Choroid plexus epithelial cell (primary cell): ENCODE measurements at regions not wholly inside any gene's neighbourhood (a gene's known extent, or its start where the extent isn't known, plus 50 kb on each side); places are given as distances from the start of the nearest gene placed in this dataset.

ENCODE experiments used
- DNase-seq: peaks from one replicate; pipeline ENCODE4 v3.0.0-alpha.2; 2010; ENCODE audit warnings: low read depth
- H3K4me3 ChIP-seq: 2 replicates; pipeline ENCODE4 v1.5.1; 2011; ENCODE audit warnings: low read depth, mild to moderate bottlenecking, control low read depth, low read length, moderate library complexity
- TF ChIP-seq, protein P1 (sequence below): conservative IDR thresholded peaks from 2 replicates; pipeline ENCODE4 v1.5.1; 2011; ENCODE audit warnings: low read depth, mild to moderate bottlenecking, control low read depth, inconsistent platforms, low read length, moderate library complexity

- no peak overlapping the region for H3K4me3 ChIP-seq
- TF ChIP-seq, protein P1, sequence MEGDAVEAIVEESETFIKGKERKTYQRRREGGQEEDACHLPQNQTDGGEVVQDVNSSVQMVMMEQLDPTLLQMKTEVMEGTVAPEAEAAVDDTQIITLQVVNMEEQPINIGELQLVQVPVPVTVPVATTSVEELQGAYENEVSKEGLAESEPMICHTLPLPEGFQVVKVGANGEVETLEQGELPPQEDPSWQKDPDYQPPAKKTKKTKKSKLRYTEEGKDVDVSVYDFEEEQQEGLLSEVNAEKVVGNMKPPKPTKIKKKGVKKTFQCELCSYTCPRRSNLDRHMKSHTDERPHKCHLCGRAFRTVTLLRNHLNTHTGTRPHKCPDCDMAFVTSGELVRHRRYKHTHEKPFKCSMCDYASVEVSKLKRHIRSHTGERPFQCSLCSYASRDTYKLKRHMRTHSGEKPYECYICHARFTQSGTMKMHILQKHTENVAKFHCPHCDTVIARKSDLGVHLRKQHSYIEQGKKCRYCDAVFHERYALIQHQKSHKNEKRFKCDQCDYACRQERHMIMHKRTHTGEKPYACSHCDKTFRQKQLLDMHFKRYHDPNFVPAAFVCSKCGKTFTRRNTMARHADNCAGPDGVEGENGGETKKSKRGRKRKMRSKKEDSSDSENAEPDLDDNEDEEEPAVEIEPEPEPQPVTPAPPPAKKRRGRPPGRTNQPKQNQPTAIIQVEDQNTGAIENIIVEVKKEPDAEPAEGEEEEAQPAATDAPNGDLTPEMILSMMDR = no peak
- DNase-seq = no peak
Measured at GRCh38 chr3:154782151-154782550, 298.0 kb upstream of the MME start.

DNA sequence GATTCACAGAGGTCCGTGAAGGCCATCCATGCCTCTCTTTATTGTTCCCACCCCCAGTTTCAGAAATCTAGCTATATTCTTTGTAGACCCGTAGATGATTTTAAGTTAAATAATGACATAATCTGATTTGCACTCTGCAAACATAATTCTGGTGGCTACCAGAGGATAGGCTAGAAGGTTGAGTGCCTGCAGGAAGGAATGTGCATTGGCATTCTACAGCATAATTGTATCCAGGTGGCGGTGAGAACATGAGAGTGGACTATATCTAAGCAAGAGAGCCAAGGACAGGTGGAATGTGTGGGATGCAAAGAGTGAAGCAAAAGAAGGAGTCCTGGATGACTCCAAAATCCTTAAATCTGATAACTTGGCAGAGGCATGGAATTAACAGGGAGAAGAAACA is 298.5 kb upstream of the MME start:
- H3K4me3 ChIP-seq = no peak overlapping the region
- no peak for DNase-seq
- TF ChIP-seq, protein P1 = peak; percentile 24

DNA sequence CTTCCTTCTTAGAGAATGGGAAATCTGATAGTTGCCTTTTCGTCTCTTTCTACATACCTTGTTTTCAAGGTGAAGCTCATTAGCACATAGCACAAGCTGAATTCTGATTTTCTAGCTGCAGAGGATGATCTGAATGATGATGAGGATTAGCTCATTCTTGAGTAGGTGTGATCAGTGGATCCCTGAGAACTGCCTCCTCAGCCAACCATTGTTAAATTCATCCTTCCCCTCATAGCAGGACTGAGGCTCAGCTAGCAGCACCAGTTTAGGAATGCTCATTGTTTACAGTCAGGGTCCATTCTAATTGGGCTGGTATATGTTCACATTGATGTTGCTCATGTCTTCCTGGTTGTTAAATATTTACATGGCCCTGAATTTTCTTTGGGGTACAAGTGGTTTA is 299.9 kb upstream of the MME start:
- no peak overlapping the region for H3K4me3 ChIP-seq
- no peak for DNase-seq
- TF ChIP-seq, protein P1 = no peak

DNA sequence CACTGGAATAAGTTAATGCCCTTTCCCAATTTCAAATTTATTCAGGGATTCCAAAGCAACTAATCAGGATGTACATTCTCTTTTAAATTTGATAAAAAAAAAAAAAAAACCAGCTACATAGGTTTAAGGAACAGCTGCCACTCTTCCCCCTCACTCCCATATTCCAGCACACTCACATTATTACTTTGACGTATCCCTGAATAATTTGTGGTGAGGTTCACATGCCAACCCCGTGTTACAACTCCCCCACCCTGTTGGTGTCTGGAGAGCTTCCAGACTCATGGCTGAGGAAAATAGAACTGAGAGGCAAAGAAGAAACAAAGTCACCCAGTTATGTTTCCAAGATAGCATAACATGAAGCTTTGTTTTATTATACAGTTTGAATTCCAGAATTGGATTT is 300.5 kb upstream of the MME start:
- H3K4me3 ChIP-seq = no peak overlapping the region
- peak; percentile 52 for DNase-seq
- TF ChIP-seq, protein P1 = no peak

DNA sequence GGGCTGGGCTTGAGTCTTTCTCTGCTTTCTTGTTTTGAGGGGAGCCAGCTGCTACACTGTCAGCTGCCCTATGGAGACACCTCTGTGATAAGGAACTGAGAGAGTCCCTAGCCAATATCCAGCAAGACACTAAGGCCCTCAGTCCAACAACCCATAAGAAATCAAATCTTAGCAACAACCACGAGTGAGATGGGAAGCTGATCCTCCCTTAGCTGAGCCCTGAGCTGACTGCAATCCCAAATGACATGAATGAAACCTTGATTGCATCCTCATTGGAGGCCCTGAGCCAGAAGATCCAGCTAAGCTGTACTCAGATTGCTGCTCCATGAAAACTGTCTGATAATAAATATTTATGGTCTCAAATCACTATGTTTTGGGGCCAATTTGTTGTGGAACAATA is 302.1 kb upstream of the MME start:
- TF ChIP-seq, protein P1 = no peak
- no peak for DNase-seq
- no peak overlapping the region for H3K4me3 ChIP-seq

GRCh38 chr3:154776549-154777225 is 303.4 kb upstream of the MME start:
- no peak for DNase-seq
- H3K4me3 ChIP-seq = no peak overlapping the region
- TF ChIP-seq, protein P1 = no peak

- TF ChIP-seq, protein P1 = no peak
- no peak for DNase-seq
Measured at GRCh38 chr3:154775821-154776548, 304.1 kb upstream of the MME start.

More at GRCh38 chr3:154775821-154776548, 304.1 kb upstream of the MME start:
- H3K4me3 ChIP-seq = no peak overlapping the region
